Panc1 (cell line): ENCODE measurements at regions not wholly inside any gene's neighbourhood (a gene's known extent, or its start where the extent isn't known, plus 50 kb on each side); places are given as distances from the start of the nearest gene placed in this dataset.

ENCODE experiments used
- ATAC-seq: fragments of 200-7000 bp; cut with Tn5 transposase; 2 replicates; pipeline ENCODE4 v1.9.1; 2020; ENCODE audit warnings: mild to moderate bottlenecking, moderate library complexity
- BruUV-seq: library from RNA; stranded (reverse); fragments of 400-500 nt; replicated peaks from 2 replicates; lab custom pipeline; 2021; lab: Mats Ljungman, UMichigan
- CTCF ChIA-PET: fragments of 300-600 bp; sonication (Branson Sonifier 250); formaldehyde crosslinking; loops from one replicate; lab custom pipeline; 2022; ENCODE audit warnings: antibody characterized with exemption; lab: Charles Lee
- POLR2A ChIA-PET: fragments of 300-600 bp; sonication (Branson Sonifier 250); formaldehyde crosslinking; loops from one replicate; lab custom pipeline; 2022; ENCODE audit warnings: antibody characterized with exemption; lab: Charles Lee
- DNase-seq: peaks from one replicate; pipeline ENCODE4 v3.0.0-alpha.2; 2010; ENCODE audit warnings: low read depth, low spot score
- H3K27ac ChIP-seq: 2 replicates; pipeline ENCODE4 v1.5.1; 2011; ENCODE audit warnings: mild to moderate bottlenecking, low read length, inconsistent platforms
- H3K27me3 ChIP-seq: fragments of 200-500 bp; sonication (Bioruptor generic); 2 replicates; pipeline ENCODE4 v1.6.0; 2014; ENCODE audit warnings: low read length, inconsistent platforms; ENCODE audit not compliant: control insufficient read depth, insufficient read depth
- H3K36me3 ChIP-seq: fragments of 200-500 bp; sonication (Bioruptor generic); 2 replicates; pipeline ENCODE4 v1.5.1; 2014; ENCODE audit warnings: inconsistent platforms, mild to moderate bottlenecking, low read length, moderate library complexity; ENCODE audit not compliant: control insufficient read depth, insufficient read depth
- H3K4me1 ChIP-seq: 2 replicates; pipeline ENCODE4 v1.5.1; 2011; ENCODE audit warnings: inconsistent platforms, mild to moderate bottlenecking, low read length, moderate library complexity; ENCODE audit not compliant: control insufficient read depth, insufficient read depth
- H3K4me3 ChIP-seq, 2 experiments: 2 replicates each; pipeline ENCODE4 v1.5.1; 2011 to 2012; ENCODE audit warnings: low read depth in 2 of 2, low read length in 2 of 2, mild to moderate bottlenecking in 2 of 2, inconsistent platforms in 1 of 2, moderate library complexity in 1 of 2
- H3K9me3 ChIP-seq: fragments of 200-500 bp; sonication (Bioruptor generic); 2 replicates; pipeline ENCODE4 v1.5.1; 2014; ENCODE audit warnings: low read depth, mild to moderate bottlenecking, inconsistent platforms, low read length, moderate library complexity; ENCODE audit not compliant: control insufficient read depth, insufficient read depth
- POLR2AphosphoS5 ChIP-seq: IDR thresholded peaks from 2 replicates; pipeline ENCODE4 v1.6.1; 2012; ENCODE audit warnings: mild to moderate bottlenecking, low read depth, low read length, moderate library complexity
- SIN3A ChIP-seq: IDR thresholded peaks from 2 replicates; pipeline ENCODE4 v1.6.1; 2012; ENCODE audit warnings: low read depth, mild to moderate bottlenecking, low read length, moderate library complexity, borderline replicate concordance; ENCODE audit not compliant: insufficient read depth
- TCF7L2 ChIP-seq: IDR thresholded peaks from 2 replicates; pipeline ENCODE4 v1.6.1; 2011; ENCODE audit warnings: mild to moderate bottlenecking, low read depth, low read length, inconsistent platforms
- in situ Hi-C: cut with HindIII; loops from 2 replicates; pipeline ENCODE4 v1.10.0; 2016; ENCODE audit warnings: low sequenced_read_pairs, low pct_unique_long_range_greater_than_20kb
- intact Hi-C: fragments of 100-400 bp; cut with micrococcal nuclease; formaldehyde crosslinking; loops from one replicate; pipeline ENCODE4 v1.10.0; 2022; ENCODE audit not compliant: unreplicated experiment
- TF ChIP-seq, protein P1 (sequence below): fragments of 450-650 bp; IDR thresholded peaks from 2 replicates; pipeline ENCODE4 v1.5.1; 2017; ENCODE audit warnings: mild to moderate bottlenecking
- TF ChIP-seq, protein P2 (sequence below), 2 experiments: IDR thresholded peaks; 2 replicates each; pipeline ENCODE4 v1.6.1; 2011 to 2012; ENCODE audit warnings: low read depth in 2 of 2, control low read depth in 1 of 2, low read length in 1 of 2, mild to moderate bottlenecking in 1 of 2, moderate library complexity in 1 of 2; ENCODE audit not compliant: insufficient read depth in 1 of 2

GRCh38 chrX:99901091-99901490, 509.0 kb downstream of the PCDH19 start:
- Histone ChIP-seq H3K27me3 (no peaks in the 10 kb centered on the region), H3K9me3 (no peaks in the 10 kb centered on the region), H3K36me3 (no peaks in the 10 kb centered on the region), H3K4me3 (no peak overlapping the region), H3K27ac (no peak overlapping the region), H3K4me1 (no peaks in the 10 kb centered on the region)
- TF ChIP-seq SIN3A (no peak), TCF7L2 (no peak), POLR2AphosphoS5 (no peak)
- TF ChIP-seq, protein P1, sequence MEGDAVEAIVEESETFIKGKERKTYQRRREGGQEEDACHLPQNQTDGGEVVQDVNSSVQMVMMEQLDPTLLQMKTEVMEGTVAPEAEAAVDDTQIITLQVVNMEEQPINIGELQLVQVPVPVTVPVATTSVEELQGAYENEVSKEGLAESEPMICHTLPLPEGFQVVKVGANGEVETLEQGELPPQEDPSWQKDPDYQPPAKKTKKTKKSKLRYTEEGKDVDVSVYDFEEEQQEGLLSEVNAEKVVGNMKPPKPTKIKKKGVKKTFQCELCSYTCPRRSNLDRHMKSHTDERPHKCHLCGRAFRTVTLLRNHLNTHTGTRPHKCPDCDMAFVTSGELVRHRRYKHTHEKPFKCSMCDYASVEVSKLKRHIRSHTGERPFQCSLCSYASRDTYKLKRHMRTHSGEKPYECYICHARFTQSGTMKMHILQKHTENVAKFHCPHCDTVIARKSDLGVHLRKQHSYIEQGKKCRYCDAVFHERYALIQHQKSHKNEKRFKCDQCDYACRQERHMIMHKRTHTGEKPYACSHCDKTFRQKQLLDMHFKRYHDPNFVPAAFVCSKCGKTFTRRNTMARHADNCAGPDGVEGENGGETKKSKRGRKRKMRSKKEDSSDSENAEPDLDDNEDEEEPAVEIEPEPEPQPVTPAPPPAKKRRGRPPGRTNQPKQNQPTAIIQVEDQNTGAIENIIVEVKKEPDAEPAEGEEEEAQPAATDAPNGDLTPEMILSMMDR, result no peak
- TF ChIP-seq, protein P2, sequence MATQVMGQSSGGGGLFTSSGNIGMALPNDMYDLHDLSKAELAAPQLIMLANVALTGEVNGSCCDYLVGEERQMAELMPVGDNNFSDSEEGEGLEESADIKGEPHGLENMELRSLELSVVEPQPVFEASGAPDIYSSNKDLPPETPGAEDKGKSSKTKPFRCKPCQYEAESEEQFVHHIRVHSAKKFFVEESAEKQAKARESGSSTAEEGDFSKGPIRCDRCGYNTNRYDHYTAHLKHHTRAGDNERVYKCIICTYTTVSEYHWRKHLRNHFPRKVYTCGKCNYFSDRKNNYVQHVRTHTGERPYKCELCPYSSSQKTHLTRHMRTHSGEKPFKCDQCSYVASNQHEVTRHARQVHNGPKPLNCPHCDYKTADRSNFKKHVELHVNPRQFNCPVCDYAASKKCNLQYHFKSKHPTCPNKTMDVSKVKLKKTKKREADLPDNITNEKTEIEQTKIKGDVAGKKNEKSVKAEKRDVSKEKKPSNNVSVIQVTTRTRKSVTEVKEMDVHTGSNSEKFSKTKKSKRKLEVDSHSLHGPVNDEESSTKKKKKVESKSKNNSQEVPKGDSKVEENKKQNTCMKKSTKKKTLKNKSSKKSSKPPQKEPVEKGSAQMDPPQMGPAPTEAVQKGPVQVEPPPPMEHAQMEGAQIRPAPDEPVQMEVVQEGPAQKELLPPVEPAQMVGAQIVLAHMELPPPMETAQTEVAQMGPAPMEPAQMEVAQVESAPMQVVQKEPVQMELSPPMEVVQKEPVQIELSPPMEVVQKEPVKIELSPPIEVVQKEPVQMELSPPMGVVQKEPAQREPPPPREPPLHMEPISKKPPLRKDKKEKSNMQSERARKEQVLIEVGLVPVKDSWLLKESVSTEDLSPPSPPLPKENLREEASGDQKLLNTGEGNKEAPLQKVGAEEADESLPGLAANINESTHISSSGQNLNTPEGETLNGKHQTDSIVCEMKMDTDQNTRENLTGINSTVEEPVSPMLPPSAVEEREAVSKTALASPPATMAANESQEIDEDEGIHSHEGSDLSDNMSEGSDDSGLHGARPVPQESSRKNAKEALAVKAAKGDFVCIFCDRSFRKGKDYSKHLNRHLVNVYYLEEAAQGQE (IDR thresholded peaks at IDR 0.05; ENCODE audit: insufficient read depth in 1 of 2, low read depth in 2 of 2, low read length in 1 of 2), result no peak
- intact Hi-C loops (no loop called here), in situ Hi-C loops (no loop called here)
- BruUV-seq, result no TSS peak
- DNase-seq (no peak), ATAC-seq (no peak)
- CTCF ChIA-PET, result no interaction called here
- POLR2A ChIA-PET, result no interaction called here

- Histone ChIP-seq H3K4me1 (no peaks in the 10 kb centered on the region), H3K4me3 (no peak overlapping the region), H3K9me3 (no peaks in the 10 kb centered on the region), H3K27me3 (no peaks in the 10 kb centered on the region), H3K27ac (no peak overlapping the region), H3K36me3 (no peaks in the 10 kb centered on the region)
- DNase-seq (no peak), ATAC-seq (no peak)
- in situ Hi-C loops (no loop called here), intact Hi-C loops (no loop called here)
- TF ChIP-seq, protein P1, result no peak
- no peak for TF ChIP-seq TCF7L2
- TF ChIP-seq SIN3A, result no peak
- no peak for TF ChIP-seq POLR2AphosphoS5
- TF ChIP-seq, protein P2 (IDR thresholded peaks at IDR 0.05; ENCODE audit: insufficient read depth in 1 of 2, low read depth in 2 of 2, low read length in 1 of 2), result no peak
- POLR2A ChIA-PET, result no interaction called here
- CTCF ChIA-PET, result no interaction called here
- BruUV-seq, result no TSS peak
Observed at GRCh38 chrX:99887918-99888317, 522.2 kb downstream of the PCDH19 start.
